Neutrophil (primary cell): ENCODE measurements at regions not wholly inside any gene's neighbourhood (a gene's known extent, or its start where the extent isn't known, plus 50 kb on each side); places are given as distances from the start of the nearest gene placed in this dataset.

ENCODE experiments used
- H3K27ac ChIP-seq: fragments of 200-600 bp; sonication (generic); 2 replicates; pipeline ENCODE4 v1.5.1; 2016; ENCODE audit warnings: mild to moderate bottlenecking, moderate library complexity
- H3K27me3 ChIP-seq: fragments of 200-600 bp; sonication (generic); 2 replicates; pipeline ENCODE4 v1.6.0; 2016; ENCODE audit warnings: mild to moderate bottlenecking
- H3K36me3 ChIP-seq: fragments of 200-600 bp; sonication (generic); 2 replicates; pipeline ENCODE4 v1.5.1; 2017
- H3K4me1 ChIP-seq, 2 experiments: fragments of 200-600 bp in 1 of 2; sonication (generic) in 1 of 2; 1 replicate in 1 of 2; 2 replicates in 1 of 2; pipeline versions ENCODE4 v1.5.1 to v1.6.1; 2013 to 2016; ENCODE audit warnings: low read depth in 1 of 2, low read length in 1 of 2, mild to moderate bottlenecking in 1 of 2, moderate library complexity in 1 of 2; ENCODE audit not compliant: control insufficient read depth in 1 of 2, insufficient read depth in 1 of 2
- H3K4me3 ChIP-seq, 2 experiments: fragments of 200-600 bp in 1 of 2; sonication (generic) in 1 of 2; 1 replicate in 1 of 2; 2 replicates in 1 of 2; pipeline ENCODE4 v1.5.1; 2013 to 2016; ENCODE audit warnings: low read depth in 1 of 2, low read length in 1 of 2, mild to moderate bottlenecking in 1 of 2, moderate library complexity in 1 of 2
- H3K9me3 ChIP-seq: fragments of 200-600 bp; sonication (generic); 2 replicates; pipeline ENCODE4 v1.5.1; 2016
- TF ChIP-seq, protein P1 (sequence below): fragments of 200-600 bp; sonication (generic); IDR thresholded peaks from 2 replicates; pipeline ENCODE4 v1.5.1; 2016; ENCODE audit warnings: antibody characterized with exemption

DNA sequence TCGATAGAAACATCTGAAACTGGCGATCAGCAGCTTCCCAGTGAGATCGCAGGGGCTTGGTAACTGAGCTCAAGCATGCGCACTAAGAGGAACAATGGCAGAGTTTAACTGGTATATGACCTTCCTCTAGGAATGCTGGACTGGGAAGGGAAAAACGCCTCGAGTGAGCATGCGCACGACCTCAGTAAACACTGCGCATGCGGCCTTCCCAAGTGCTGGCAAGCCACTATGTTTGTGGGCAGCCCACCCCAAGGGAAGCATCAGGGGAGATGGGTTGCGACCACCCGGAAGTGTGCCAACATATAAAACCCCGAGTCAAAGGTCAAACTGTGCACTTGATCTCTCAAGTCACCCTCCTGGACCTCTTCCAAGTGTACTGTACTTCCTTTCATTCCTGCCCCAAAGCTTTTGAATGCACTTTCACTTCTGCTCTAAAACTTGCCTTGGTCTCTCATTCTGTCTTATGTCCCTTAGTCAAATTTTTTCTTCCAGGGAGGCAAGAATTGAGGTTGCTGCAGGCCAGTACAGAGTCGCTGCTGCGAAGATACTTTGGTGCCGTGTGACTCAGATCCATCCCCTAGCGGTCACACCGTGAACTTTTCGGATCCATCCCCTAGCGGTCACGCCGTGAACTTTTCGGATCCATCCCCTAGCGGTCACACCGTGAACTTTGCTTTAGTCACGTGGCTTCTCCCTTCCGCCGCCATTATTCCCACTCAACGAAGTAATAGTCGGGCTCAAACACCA lies 243.3 kb downstream of the FAM43A start:
- TF ChIP-seq, protein P1, sequence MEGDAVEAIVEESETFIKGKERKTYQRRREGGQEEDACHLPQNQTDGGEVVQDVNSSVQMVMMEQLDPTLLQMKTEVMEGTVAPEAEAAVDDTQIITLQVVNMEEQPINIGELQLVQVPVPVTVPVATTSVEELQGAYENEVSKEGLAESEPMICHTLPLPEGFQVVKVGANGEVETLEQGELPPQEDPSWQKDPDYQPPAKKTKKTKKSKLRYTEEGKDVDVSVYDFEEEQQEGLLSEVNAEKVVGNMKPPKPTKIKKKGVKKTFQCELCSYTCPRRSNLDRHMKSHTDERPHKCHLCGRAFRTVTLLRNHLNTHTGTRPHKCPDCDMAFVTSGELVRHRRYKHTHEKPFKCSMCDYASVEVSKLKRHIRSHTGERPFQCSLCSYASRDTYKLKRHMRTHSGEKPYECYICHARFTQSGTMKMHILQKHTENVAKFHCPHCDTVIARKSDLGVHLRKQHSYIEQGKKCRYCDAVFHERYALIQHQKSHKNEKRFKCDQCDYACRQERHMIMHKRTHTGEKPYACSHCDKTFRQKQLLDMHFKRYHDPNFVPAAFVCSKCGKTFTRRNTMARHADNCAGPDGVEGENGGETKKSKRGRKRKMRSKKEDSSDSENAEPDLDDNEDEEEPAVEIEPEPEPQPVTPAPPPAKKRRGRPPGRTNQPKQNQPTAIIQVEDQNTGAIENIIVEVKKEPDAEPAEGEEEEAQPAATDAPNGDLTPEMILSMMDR = no peak
- Histone ChIP-seq H3K9me3 (no peaks in the 10 kb centered on the region), H3K27ac (no peak overlapping the region), H3K36me3 (no peaks in the 10 kb centered on the region), H3K27me3 (no peaks in the 10 kb centered on the region), H3K4me3 (no peak overlapping the region), H3K4me1 (peaks cover 0 to 8% of the 10 kb centered on the region in 2 experiments)

DNA sequence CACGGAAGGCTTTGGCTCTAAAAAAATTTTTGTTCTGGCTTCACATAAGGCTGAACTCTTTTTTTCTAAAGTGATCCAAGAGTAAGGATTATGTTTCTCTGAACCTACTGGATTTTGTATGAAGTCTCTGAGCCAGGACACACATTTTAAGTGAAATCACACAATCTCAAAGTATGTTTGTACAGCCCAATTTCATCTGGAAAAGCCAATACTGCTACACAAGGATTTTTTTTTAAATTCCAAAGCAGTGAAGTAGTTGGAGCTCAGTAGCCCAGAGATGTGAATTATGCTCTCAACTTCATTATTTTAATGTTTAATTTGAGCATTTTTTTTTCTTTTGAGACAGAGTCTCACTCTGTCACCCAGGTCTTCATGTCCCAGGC lies 243.9 kb downstream of the FAM43A start:
- Histone ChIP-seq H3K36me3 (no peaks in the 10 kb centered on the region), H3K27ac (no peak overlapping the region), H3K9me3 (no peaks in the 10 kb centered on the region), H3K27me3 (no peaks in the 10 kb centered on the region), H3K4me1 (peaks cover 0 to 8% of the 10 kb centered on the region in 2 experiments), H3K4me3 (no peak overlapping the region)
- TF ChIP-seq, protein P1 = no peak

DNA sequence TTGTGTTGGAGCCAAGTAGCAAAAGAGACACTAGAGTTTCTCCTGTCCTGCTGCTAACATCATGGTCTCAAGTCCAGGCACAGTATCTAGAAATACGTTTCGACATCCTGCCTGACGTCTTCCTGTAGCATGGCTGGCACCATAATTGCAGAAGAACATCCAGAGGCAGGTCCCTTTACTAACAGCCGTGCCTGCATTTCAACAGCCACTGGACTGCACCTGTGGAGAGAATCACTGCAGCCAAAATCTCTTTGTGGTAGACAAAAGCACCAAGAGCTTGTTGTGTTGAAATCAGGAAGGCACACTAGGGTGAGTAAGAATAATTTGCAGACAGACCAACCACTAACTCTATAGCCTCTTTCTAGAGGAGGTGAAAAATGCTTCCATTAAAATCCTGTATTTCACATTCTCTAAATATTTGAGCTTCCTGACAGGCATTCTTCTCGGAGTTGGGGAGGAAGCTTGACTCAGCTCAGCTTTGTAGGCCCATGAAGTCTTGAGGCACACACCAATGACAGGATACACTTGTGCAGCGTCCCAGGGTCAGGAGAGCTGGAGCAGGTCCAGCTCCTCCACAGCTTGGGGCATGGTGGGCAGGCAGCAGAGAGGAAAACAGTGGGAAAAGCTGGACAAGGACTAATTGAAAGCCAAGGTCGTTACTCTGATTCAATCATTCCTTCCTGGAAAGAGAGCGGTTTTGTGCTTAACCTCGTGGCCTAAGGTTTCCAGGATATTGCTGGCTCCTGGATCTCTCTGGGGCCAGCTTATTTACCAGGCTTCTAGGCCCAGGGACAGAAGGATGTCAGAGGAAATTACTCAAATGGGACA lies 244.9 kb downstream of the FAM43A start:
- no peaks in the 10 kb centered on the region for H3K36me3 ChIP-seq
- peaks cover 0 to 8% of the 10 kb centered on the region in 2 experiments for H3K4me1 ChIP-seq
- H3K9me3 ChIP-seq = no peaks in the 10 kb centered on the region
- H3K4me3 ChIP-seq = no peak overlapping the region
- no peaks in the 10 kb centered on the region for H3K27me3 ChIP-seq
- H3K27ac ChIP-seq = no peak overlapping the region
- TF ChIP-seq, protein P1 = no peak

DNA sequence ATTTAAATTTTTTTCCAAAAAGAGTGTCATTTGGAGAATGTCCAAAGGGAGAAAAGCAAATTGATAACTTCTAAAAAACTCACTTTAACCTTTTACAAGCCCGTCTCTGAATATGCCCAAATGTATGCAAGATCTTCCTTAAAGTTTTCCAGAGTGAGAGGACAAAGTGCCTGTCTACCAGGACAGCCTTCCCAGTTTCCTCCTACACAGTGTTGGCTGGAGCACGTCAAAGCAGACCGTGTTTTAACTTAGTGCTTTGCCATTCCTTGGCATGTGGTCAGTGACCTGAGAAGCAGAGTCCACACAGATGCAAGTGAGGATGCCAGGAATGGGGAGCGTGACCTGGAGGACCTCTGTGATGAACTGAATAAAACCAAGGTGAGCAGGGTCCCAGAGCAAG lies 245.7 kb downstream of the FAM43A start:
- H3K4me1 ChIP-seq = peaks cover 0 to 8% of the 10 kb centered on the region in 2 experiments
- H3K27ac ChIP-seq = no peak overlapping the region
- TF ChIP-seq, protein P1 = no peak

DNA sequence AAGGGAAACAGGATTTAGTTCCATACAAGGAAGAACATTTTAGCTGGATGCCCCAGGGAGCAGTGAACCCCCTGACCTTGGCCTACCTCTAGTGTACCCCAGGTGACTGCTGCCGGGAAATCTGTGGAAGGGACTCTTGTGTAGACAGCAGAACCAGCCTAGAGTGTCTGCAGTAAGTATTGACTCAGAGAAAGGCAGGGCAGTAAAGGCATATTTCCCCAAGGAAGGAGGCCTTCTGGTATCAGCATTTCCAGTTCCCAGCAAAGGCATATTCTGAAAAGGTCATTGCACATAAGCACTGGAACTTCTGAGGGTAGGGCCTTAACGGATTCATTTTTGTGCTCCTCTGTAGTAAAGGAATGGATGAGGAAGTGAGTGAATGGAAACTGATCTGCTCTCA lies 246.2 kb downstream of the FAM43A start:
- Histone ChIP-seq H3K4me1 (peaks cover 0 to 8% of the 10 kb centered on the region in 2 experiments), H3K27me3 (no peaks in the 10 kb centered on the region), H3K4me3 (no peak overlapping the region), H3K27ac (no peak overlapping the region), H3K9me3 (no peaks in the 10 kb centered on the region), H3K36me3 (no peaks in the 10 kb centered on the region)
- TF ChIP-seq, protein P1 = no peak

More for the DNA sequence above, 245.7 kb downstream of the FAM43A start:
- Histone ChIP-seq H3K4me3 (no peak overlapping the region), H3K9me3 (no peaks in the 10 kb centered on the region), H3K27me3 (no peaks in the 10 kb centered on the region), H3K36me3 (no peaks in the 10 kb centered on the region)
